ENCODE measurements at regions not wholly inside any gene's neighbourhood (a gene's known extent, or its start where the extent isn't known, plus 50 kb on each side); places are given as distances from the start of the nearest gene placed in this dataset.

- TF ChIP-seq POLR2A (IDR thresholded peaks at IDR 0.05) = no peak
- TF ChIP-seq, protein P1, sequence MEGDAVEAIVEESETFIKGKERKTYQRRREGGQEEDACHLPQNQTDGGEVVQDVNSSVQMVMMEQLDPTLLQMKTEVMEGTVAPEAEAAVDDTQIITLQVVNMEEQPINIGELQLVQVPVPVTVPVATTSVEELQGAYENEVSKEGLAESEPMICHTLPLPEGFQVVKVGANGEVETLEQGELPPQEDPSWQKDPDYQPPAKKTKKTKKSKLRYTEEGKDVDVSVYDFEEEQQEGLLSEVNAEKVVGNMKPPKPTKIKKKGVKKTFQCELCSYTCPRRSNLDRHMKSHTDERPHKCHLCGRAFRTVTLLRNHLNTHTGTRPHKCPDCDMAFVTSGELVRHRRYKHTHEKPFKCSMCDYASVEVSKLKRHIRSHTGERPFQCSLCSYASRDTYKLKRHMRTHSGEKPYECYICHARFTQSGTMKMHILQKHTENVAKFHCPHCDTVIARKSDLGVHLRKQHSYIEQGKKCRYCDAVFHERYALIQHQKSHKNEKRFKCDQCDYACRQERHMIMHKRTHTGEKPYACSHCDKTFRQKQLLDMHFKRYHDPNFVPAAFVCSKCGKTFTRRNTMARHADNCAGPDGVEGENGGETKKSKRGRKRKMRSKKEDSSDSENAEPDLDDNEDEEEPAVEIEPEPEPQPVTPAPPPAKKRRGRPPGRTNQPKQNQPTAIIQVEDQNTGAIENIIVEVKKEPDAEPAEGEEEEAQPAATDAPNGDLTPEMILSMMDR (IDR thresholded peaks at IDR 0.05) = no peak
Observed at GRCh38 chr1:185418472-185418871, 101.4 kb upstream of the IVNS1ABP start.
